ENCODE measurements at regions not wholly inside any gene's neighbourhood (a gene's known extent, or its start where the extent isn't known, plus 50 kb on each side); places are given as distances from the start of the nearest gene placed in this dataset.
A peak's percentile ranks its signal among the peaks of the same experiment; 100 is the strongest.

GRCh38 chr6:80480421-80481157 lies 374.1 kb downstream of the BCKDHB start:
- no peak for DNase-seq

- DNase-seq, result no peak
These were observed 371.6 kb downstream of the BCKDHB start for GRCh38 chr6:80478030-80478429.

GRCh38 chr6:80477591-80477990 lies 371.1 kb downstream of the BCKDHB start:
- no peak for DNase-seq

- DNase-seq, result no peak
These were observed 365.8 kb downstream of the BCKDHB start for GRCh38 chr6:80472271-80472670.

GRCh38 chr6:80469977-80470376 lies 363.5 kb downstream of the BCKDHB start:
- DNase-seq, result no peak

GRCh38 chr6:80468398-80468797 lies 361.9 kb downstream of the BCKDHB start:
- DNase-seq, result no peak

GRCh38 chr6:80467408-80467807 lies 360.9 kb downstream of the BCKDHB start:
- no peak for DNase-seq

- DNase-seq, result no peak
These were observed 360.5 kb downstream of the BCKDHB start for GRCh38 chr6:80466981-80467380.

GRCh38 chr6:80465513-80465912 lies 359.0 kb downstream of the BCKDHB start:
- no peak for DNase-seq

- DNase-seq, result no peak
These were observed 358.4 kb downstream of the BCKDHB start for GRCh38 chr6:80464901-80465300.

- DNase-seq, result no peak
These were observed 356.7 kb downstream of the BCKDHB start for GRCh38 chr6:80463197-80463596.

- no peak for DNase-seq
These were observed 353.9 kb downstream of the BCKDHB start for GRCh38 chr6:80460257-80460865.

- no peak for DNase-seq
These were observed 351.0 kb downstream of the BCKDHB start for GRCh38 chr6:80457439-80457933.

- no peak for DNase-seq
These were observed 350.4 kb downstream of the BCKDHB start for GRCh38 chr6:80456724-80457438.

GRCh38 chr6:80454661-80455365 lies 348.3 kb downstream of the BCKDHB start:
- no peak for DNase-seq

GRCh38 chr6:80454197-80454596 lies 347.7 kb downstream of the BCKDHB start:
- peak; percentile 14 for DNase-seq

- no peak for DNase-seq
These were observed 343.3 kb downstream of the BCKDHB start for GRCh38 chr6:80449726-80450125.

- DNase-seq, result no peak
These were observed 340.1 kb downstream of the BCKDHB start for GRCh38 chr6:80446454-80447045.

GRCh38 chr6:80445751-80446150 lies 339.3 kb downstream of the BCKDHB start:
- no peak for DNase-seq

GRCh38 chr6:80442366-80442765 lies 335.9 kb downstream of the BCKDHB start:
- DNase-seq, result no peak

- DNase-seq, result no peak
These were observed 334.7 kb downstream of the BCKDHB start for GRCh38 chr6:80441131-80441530.

GRCh38 chr6:80440496-80441115 lies 334.1 kb downstream of the BCKDHB start:
- DNase-seq, result peak; percentile 43

All from OCI-M1 (cell line).